ENCODE measurements at regions not wholly inside any gene's neighbourhood (a gene's known extent, or its start where the extent isn't known, plus 50 kb on each side); places are given as distances from the start of the nearest gene placed in this dataset.
"Not testable (repeated sequence)": the region's sequence is repeated elsewhere in the genome, so short reads cannot be mapped to it uniquely, and the experiment has no call there.

DNA sequence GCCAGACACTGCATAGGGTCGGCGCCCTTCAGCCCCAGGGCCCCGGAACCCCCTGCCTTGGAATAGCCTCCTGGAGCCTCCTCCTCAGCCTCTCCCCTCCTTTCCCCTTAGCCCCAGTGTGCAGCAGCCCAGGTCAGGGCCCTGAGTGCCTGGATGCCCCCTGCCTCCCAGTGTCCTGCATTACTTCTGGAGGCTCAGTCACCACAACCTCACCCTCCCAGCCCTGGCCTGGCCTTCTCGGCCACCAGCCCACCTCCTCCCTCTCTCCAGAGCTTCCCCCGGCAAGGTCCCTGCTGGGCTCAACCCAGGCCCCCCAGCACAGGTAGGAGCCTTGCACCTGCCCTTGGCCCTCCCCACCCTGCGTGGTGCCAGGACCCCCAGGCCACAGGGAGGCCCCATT, 119.0 kb downstream of the TMEM121 start:
- peak overlapping the region; percentile 82 for H3K4me3 ChIP-seq (ENCODE audit: low read length)
- not testable (repeated sequence) for H3K9me3 ChIP-seq (ENCODE audit: control insufficient read depth, insufficient read depth, low read length); H4K20me1 ChIP-seq (ENCODE audit: control insufficient read depth, insufficient read depth, low read depth, low read length); H3K27me3 ChIP-seq (ENCODE audit: control insufficient read depth, low read length); H3K36me3 ChIP-seq (ENCODE audit: control insufficient read depth, low read length); H3K9me2 ChIP-seq (replicated peaks; ENCODE audit: control insufficient read depth, low read length); H3F3A ChIP-seq (ENCODE audit: control insufficient read depth, insufficient read depth)
- H3K4me1 ChIP-seq (ENCODE audit: control insufficient read depth, low read length): peaks cover 14% of the 10 kb centered on the region
- peak overlapping the region; percentile 79; the same call in 1 of the 2 replicates for H3K4me2 ChIP-seq (ENCODE audit: low read length)
- peaks cover 18% of the 10 kb centered on the region for H3K79me2 ChIP-seq (ENCODE audit: control insufficient read depth, low read length)
- peak overlapping the region; percentile 54; the same call in 1 of the 2 replicates for H3K27ac ChIP-seq (ENCODE audit: low read depth, low read length)

DNA sequence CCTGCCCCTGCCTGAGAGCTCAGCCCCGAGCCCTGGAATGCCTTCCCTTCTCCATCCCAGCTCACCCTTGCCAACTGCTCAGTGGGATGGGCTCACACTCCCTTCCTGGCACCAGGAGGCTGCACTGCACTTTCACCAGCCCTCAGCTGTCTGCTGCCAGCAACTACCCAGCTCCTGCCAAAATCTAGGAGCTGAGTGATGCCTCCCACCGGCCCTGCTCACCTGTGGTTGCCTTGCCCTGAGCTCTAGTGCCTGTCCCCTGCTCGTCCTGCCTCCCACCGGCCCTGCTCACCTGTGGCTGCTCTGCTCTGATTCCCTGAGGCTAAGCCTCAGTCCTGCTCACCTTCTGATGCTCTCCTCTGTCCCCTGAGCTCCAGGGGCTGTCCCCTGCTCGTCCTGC, 119.8 kb downstream of the TMEM121 start:
- Histone ChIP-seq H3K27ac (ENCODE audit: low read depth, low read length) (peak overlapping the region; percentile 54), H4K20me1 (ENCODE audit: control insufficient read depth, insufficient read depth, low read depth, low read length) (no peaks in the 10 kb centered on the region), H3K79me2 (ENCODE audit: control insufficient read depth, low read length) (peaks cover 18% of the 10 kb centered on the region), H3K27me3 (ENCODE audit: control insufficient read depth, low read length) (no peaks in the 10 kb centered on the region), H3F3A (ENCODE audit: control insufficient read depth, insufficient read depth) (no peaks in the 10 kb centered on the region), H3K36me3 (ENCODE audit: control insufficient read depth, low read length) (peaks cover 5% of the 10 kb centered on the region), H3K4me2 (ENCODE audit: low read length) (peak overlapping the region; percentile 79), H3K4me1 (ENCODE audit: control insufficient read depth, low read length) (peaks cover 14% of the 10 kb centered on the region), H3K9me3 (ENCODE audit: control insufficient read depth, insufficient read depth, low read length) (no peaks in the 10 kb centered on the region), H3K9me2 (replicated peaks; ENCODE audit: control insufficient read depth, low read length) (no peaks in the 10 kb centered on the region), H3K4me3 (ENCODE audit: low read length) (peak overlapping the region; percentile 82)
- no peak for TF ChIP-seq EZH2phosphoT487 (IDR thresholded peaks at IDR 0.05; ENCODE audit: borderline replicate concordance, low read length)
- TF ChIP-seq, protein P1, sequence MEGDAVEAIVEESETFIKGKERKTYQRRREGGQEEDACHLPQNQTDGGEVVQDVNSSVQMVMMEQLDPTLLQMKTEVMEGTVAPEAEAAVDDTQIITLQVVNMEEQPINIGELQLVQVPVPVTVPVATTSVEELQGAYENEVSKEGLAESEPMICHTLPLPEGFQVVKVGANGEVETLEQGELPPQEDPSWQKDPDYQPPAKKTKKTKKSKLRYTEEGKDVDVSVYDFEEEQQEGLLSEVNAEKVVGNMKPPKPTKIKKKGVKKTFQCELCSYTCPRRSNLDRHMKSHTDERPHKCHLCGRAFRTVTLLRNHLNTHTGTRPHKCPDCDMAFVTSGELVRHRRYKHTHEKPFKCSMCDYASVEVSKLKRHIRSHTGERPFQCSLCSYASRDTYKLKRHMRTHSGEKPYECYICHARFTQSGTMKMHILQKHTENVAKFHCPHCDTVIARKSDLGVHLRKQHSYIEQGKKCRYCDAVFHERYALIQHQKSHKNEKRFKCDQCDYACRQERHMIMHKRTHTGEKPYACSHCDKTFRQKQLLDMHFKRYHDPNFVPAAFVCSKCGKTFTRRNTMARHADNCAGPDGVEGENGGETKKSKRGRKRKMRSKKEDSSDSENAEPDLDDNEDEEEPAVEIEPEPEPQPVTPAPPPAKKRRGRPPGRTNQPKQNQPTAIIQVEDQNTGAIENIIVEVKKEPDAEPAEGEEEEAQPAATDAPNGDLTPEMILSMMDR (IDR thresholded peaks at IDR 0.05; ENCODE audit: low read depth, low read length, poor library complexity, severe bottlenecking): no peak

DNA sequence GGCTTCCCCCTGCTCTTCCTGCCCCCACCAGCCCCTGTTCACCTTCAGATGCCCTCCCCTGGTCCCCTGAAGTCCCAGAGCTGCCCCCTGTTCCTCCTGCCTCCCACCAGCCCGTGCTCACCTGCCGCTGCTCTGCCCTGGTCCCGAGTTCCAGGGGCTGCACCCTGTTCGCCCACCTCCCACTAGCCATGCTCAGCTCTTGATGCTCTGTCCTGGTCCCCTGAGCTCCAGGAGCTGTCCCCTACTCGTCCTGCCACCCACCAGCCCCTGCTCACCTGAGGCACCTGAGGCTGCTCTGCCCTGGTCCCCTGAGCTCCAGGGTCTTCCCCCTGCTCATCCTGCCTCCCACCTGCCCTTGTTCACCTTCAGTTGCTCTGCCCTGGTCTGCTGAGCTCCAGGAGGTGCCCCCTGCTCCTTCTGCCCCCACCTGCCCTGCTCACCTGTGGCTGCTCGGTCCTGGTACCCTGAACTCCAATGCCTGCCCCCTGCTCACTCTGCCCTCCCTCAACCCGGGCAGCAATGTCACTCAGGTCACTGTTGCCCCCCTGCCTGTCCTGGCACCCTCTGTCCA, 120.4 kb downstream of the TMEM121 start:
- Histone ChIP-seq H3K27ac (ENCODE audit: low read depth, low read length) (peak overlapping the region; percentile 54), H3K4me1 (ENCODE audit: control insufficient read depth, low read length) (peaks cover 14% of the 10 kb centered on the region), H3K4me3 (ENCODE audit: low read length) (peak overlapping the region; percentile 82), H3K79me2 (ENCODE audit: control insufficient read depth, low read length) (peaks cover 18% of the 10 kb centered on the region), H3K4me2 (ENCODE audit: low read length) (peak overlapping the region; percentile 79)
- not testable (repeated sequence) for H3K9me2 ChIP-seq (replicated peaks; ENCODE audit: control insufficient read depth, low read length); H3F3A ChIP-seq (ENCODE audit: control insufficient read depth, insufficient read depth); H4K20me1 ChIP-seq (ENCODE audit: control insufficient read depth, insufficient read depth, low read depth, low read length); H3K36me3 ChIP-seq (ENCODE audit: control insufficient read depth, low read length); H3K9me3 ChIP-seq (ENCODE audit: control insufficient read depth, insufficient read depth, low read length); H3K27me3 ChIP-seq (ENCODE audit: control insufficient read depth, low read length)

DNA sequence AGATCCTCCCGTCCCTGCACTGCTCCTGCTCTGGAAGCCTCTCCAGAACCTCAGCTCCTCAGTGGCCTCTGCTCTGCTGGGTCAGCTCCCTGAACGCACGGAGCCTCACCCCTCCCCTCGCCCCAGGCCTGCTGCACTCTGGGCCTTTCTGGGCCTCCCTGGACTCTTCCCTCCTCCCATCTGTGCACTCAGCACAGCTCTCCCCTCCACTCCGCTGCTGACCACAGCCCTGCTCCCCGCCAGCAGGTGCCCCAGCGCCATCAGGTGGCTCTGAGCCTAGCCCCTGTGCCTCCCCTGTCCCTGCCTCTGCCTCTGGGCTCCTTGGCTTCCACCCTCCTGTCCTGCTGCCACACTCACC, 121.0 kb downstream of the TMEM121 start:
- peaks cover 14% of the 10 kb centered on the region for H3K4me1 ChIP-seq (ENCODE audit: control insufficient read depth, low read length)
- H3K4me3 ChIP-seq (ENCODE audit: low read length): peak overlapping the region; percentile 82
- H3K4me2 ChIP-seq (ENCODE audit: low read length): peak overlapping the region; percentile 79
- not testable (repeated sequence) for H3K27me3 ChIP-seq (ENCODE audit: control insufficient read depth, low read length); H3K9me2 ChIP-seq (replicated peaks; ENCODE audit: control insufficient read depth, low read length); H3F3A ChIP-seq (ENCODE audit: control insufficient read depth, insufficient read depth); H3K9me3 ChIP-seq (ENCODE audit: control insufficient read depth, insufficient read depth, low read length); H3K36me3 ChIP-seq (ENCODE audit: control insufficient read depth, low read length); H4K20me1 ChIP-seq (ENCODE audit: control insufficient read depth, insufficient read depth, low read depth, low read length)
- H3K79me2 ChIP-seq (ENCODE audit: control insufficient read depth, low read length): peaks cover 18% of the 10 kb centered on the region
- peak overlapping the region; percentile 54 for H3K27ac ChIP-seq (ENCODE audit: low read depth, low read length)

DNA sequence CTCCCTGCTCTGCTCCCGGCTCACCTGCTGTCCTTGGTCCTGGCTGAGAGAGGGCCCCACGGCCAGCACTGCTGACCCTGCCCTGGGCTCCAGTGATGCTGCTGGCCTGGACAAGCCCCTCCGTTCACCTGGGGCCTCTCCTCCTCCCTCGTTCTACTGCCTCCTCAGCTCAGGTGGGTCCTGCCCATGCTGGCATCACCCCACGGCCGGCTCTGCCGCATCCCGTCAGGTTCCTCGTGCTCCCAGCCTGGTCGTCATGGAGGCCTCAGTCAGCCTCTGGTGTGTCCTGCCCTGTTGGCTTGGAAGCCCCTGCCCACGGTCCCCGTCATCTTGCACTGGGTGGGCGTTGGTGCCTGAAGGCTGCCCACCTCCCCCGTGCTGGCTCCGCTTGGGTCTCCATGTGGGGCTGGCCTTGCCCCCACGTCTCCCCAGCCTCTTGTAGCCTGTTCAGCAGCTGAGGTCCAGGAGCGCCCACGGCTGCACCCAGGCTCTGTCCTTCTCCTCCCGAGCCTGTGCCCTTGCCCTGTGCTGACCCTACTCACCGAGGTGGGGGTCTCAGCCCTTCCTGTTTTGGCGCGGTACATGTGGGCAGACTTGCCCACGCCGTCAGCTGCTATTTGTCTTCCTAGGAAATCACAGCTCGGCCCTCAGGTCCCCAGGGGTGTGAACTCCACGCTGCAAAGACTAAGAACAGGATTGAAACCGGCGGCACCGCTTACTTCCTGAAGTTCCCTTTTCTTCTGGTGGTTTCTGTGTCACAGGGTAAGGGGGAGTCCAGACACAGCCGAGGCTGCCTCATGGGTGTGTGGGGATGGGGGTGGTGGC, 121.6 kb downstream of the TMEM121 start:
- Histone ChIP-seq H3K9me2 (replicated peaks; ENCODE audit: control insufficient read depth, low read length) (no peaks in the 10 kb centered on the region), H3K27ac (ENCODE audit: low read depth, low read length) (peak overlapping the region; percentile 54), H3F3A (ENCODE audit: control insufficient read depth, insufficient read depth) (no peaks in the 10 kb centered on the region), H3K79me2 (ENCODE audit: control insufficient read depth, low read length) (peaks cover 18% of the 10 kb centered on the region), H3K36me3 (ENCODE audit: control insufficient read depth, low read length) (peaks cover 5% of the 10 kb centered on the region), H3K4me3 (ENCODE audit: low read length) (peak overlapping the region; percentile 82), H3K4me1 (ENCODE audit: control insufficient read depth, low read length) (peaks cover 14% of the 10 kb centered on the region), H3K9me3 (ENCODE audit: control insufficient read depth, insufficient read depth, low read length) (no peaks in the 10 kb centered on the region), H3K4me2 (ENCODE audit: low read length) (peak overlapping the region; percentile 79), H3K27me3 (ENCODE audit: control insufficient read depth, low read length) (no peaks in the 10 kb centered on the region), H4K20me1 (ENCODE audit: control insufficient read depth, insufficient read depth, low read depth, low read length) (no peaks in the 10 kb centered on the region)
- TF ChIP-seq, protein P1 (IDR thresholded peaks at IDR 0.05; ENCODE audit: low read depth, low read length, poor library complexity, severe bottlenecking): no peak
- no peak for TF ChIP-seq EZH2phosphoT487 (IDR thresholded peaks at IDR 0.05; ENCODE audit: borderline replicate concordance, low read length)

DNA sequence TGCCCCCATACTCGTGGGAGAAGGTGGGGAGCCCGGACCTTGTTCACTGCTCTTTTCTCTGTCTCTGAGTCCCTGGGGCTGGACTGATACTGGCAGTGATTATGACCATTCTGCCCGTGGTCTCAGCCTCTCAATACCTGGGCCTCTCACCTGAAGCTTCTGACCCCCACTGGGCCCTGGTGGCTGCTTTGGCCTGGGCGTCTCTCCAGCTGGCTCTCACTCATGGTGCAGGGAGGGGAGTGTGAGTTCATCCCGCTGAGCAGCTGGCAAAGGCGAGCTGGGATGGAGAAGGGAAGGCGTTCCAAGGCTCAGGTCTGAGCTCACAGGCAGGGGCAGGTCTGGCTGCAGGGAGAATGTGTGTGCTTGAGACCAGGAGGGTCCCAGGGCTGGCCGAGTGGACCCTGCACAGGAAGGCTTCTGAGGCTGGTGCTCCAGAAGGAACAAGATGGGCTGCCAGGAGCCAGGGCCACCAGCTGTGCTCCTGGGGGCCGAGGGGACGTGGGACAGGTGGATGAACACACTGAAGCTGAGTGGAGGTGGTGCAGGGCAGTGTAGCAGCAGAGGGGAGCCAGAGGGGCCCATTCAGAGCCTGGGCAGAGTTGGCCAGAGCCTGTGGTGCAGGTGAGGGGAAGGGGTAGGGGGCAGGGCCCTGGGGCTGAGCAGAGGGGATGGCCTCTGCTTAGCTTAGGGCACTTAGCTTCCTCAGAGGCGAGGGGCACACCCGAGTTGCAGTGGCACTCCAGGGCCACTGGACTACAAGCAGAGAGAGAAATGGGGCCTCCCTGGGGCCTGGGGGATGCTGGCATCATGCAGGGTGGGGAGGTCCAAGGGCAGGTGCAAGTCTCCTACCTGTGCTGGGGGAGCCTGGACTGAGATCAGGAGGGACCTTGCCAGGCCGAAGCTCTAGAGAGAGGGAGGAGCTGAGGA, 122.5 kb downstream of the TMEM121 start:
- not testable (repeated sequence) for H3K4me3 ChIP-seq (ENCODE audit: low read length); H4K20me1 ChIP-seq (ENCODE audit: control insufficient read depth, insufficient read depth, low read depth, low read length); H3K9me2 ChIP-seq (replicated peaks; ENCODE audit: control insufficient read depth, low read length); H3K27me3 ChIP-seq (ENCODE audit: control insufficient read depth, low read length); H3K36me3 ChIP-seq (ENCODE audit: control insufficient read depth, low read length); H3K4me2 ChIP-seq (ENCODE audit: low read length); H3F3A ChIP-seq (ENCODE audit: control insufficient read depth, insufficient read depth); H3K27ac ChIP-seq (ENCODE audit: low read depth, low read length); H3K9me3 ChIP-seq (ENCODE audit: control insufficient read depth, insufficient read depth, low read length)
- Histone ChIP-seq H3K79me2 (ENCODE audit: control insufficient read depth, low read length) (peaks cover 18% of the 10 kb centered on the region), H3K4me1 (ENCODE audit: control insufficient read depth, low read length) (peaks cover 14% of the 10 kb centered on the region)

All from DOHH2 (cell line).